Heart right ventricle (tissue), 16 donors: ENCODE measurements at regions not wholly inside any gene's neighbourhood (a gene's known extent, or its start where the extent isn't known, plus 50 kb on each side); places are given as distances from the start of the nearest gene placed in this dataset.

ENCODE experiments used
- ATAC-seq, 8 donors: fragments of 200-7000 bp; cut with Tn5 transposase; one replicate each; pipeline ENCODE4 v1.9.1; 2020; ENCODE audit warnings: mild to moderate bottlenecking in 8 of 8, moderate library complexity in 8 of 8, moderate number of reproducible peaks in 1 of 8
- DNase-seq, 2 donors: peaks; one replicate each; pipeline ENCODE4 v3.0.0-alpha.2; 2020
- H3K27ac ChIP-seq, 10 donors: fragments of 200-600 bp; sonication (generic) in 2 of 10; one replicate each; pipeline versions ENCODE4 v1.5.0 to v1.8.0; 2020 to 2022; ENCODE audit warnings: mild to moderate bottlenecking in 3 of 10
- H3K27me3 ChIP-seq, 7 donors: fragments of 200-600 bp; one replicate each; pipeline ENCODE4 v1.8.0; 2021 to 2022; ENCODE audit warnings: mild to moderate bottlenecking in 2 of 7
- H3K36me3 ChIP-seq, 9 donors: fragments of 200-600 bp; sonication (generic) in 1 of 9; one replicate each; pipeline versions ENCODE4 v1.5.0 to v1.8.0; 2020 to 2022; ENCODE audit warnings: mild to moderate bottlenecking in 2 of 9
- H3K4me1 ChIP-seq, 9 donors: fragments of 200-600 bp; sonication (generic) in 1 of 9; one replicate each; pipeline versions ENCODE4 v1.5.0 to v1.8.0; 2020 to 2022; ENCODE audit warnings: mild to moderate bottlenecking in 4 of 9
- H3K4me3 ChIP-seq, 10 donors: fragments of 200-600 bp; sonication (generic) in 2 of 10; one replicate each; pipeline versions ENCODE4 v1.5.0 to v1.8.0; 2020 to 2022; ENCODE audit warnings: mild to moderate bottlenecking in 7 of 10, moderate library complexity in 2 of 10
- H3K9me3 ChIP-seq, 11 donors: fragments of 200-600 bp in 10 of 11; sonication (generic) in 2 of 11; one replicate each; pipeline versions ENCODE4 v1.5.0 to v1.8.0; 2013 to 2022; ENCODE audit warnings: mild to moderate bottlenecking in 2 of 11, control low read depth in 1 of 11, moderate library complexity in 1 of 11
- WGBS, 2 donors: extraction: QIAGEN DNeasy Blood & Tissue Kit; methylation state at CpG; one replicate each; pipeline ENCODE4 v1.1.7; 2013; ENCODE audit warnings: inconsistent platforms in 1 of 2; 5-methylcytosine and 5-hydroxymethylcytosine counted together
- intact Hi-C, 10 donors: fragments of 100-400 bp; cut with DNase I; formaldehyde crosslinking; loops; one replicate each; pipeline versions ENCODE4 v1.11.1 to v1.14.2; 2022
- TF ChIP-seq, protein P1 (sequence below), 9 donors: fragments of 200-600 bp; sonication (generic) in 2 of 9; IDR thresholded peaks; one replicate each; pipeline versions ENCODE4 v1.5.0 to v1.8.0; 2021 to 2022; ENCODE audit warnings: antibody characterized with exemption in 9 of 9, mild to moderate bottlenecking in 5 of 9, moderate library complexity in 1 of 9
- donor health status: Arrhythmogenic right ventricular cardiomyopathy.
- donor health status: ischemic (EF 13 %, LVEDD 7.1; RV severe dilation, severe dysfunction).
- donor health status: healthy with polysubstance abuse.
- donor health status: DM: no; HTN: yes; CAD: no.
- donor health status: DM: no; HTN: no; CAD: no.
- donor health status: ischemic (EF 25% LVEDD 6.9; RV normal size, moderate dysfunction).
- donor health status: ischemic (EF 25% LVEDD 5.7; RV mildly dilated, moderate dysfunction).
- donor health status: healthy.
- donor health status: DM: yes; HTN: yes; CAD: no.
- donor health status: Ischemic cardiomyopathy.
- donor health status: ischemic (EF 35%, LVEDD 5.7; RV mildly dilated, moderate dysfunction).
- donor health status: nonischemic (EF 11% LVEDD 7.7; RV severe dilation, severe dysfunction).
- donor health status: DM: yes; HTN: yes; CAD: no.
- donor health status: PGD.
- donor health status: ischemic (EF 29% LVEDD 5.4; RV normal size, mild dysfunction).
- donor health status: nonischemic (EF 23%, LVEDD 6.1; RV moderate dilation, normal function).

DNA sequence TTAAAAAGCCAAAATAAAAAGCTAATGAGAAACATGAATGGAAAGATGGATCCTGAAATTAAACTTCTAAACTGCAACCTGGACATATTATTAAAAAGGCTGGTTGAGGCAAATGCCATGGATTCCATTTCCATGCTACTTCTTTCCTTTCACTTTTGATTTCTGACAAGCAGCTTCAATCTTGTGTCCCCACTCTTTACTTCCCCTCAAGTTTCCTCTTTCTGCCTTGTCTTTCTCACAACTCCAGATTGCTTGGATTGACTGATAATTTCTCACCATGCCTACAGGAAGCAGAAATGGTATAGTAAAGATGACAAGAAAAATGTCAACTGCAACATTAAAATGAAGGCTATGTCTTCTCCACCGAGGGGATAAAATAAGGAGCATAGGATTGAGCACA, 1136.7 kb downstream of the TUSC7 start:
- 56 to 77% methylated on average over 1 of the region's 1 CpG for WGBS, 2 donors
- no peak for DNase-seq
- TF ChIP-seq, protein P1, sequence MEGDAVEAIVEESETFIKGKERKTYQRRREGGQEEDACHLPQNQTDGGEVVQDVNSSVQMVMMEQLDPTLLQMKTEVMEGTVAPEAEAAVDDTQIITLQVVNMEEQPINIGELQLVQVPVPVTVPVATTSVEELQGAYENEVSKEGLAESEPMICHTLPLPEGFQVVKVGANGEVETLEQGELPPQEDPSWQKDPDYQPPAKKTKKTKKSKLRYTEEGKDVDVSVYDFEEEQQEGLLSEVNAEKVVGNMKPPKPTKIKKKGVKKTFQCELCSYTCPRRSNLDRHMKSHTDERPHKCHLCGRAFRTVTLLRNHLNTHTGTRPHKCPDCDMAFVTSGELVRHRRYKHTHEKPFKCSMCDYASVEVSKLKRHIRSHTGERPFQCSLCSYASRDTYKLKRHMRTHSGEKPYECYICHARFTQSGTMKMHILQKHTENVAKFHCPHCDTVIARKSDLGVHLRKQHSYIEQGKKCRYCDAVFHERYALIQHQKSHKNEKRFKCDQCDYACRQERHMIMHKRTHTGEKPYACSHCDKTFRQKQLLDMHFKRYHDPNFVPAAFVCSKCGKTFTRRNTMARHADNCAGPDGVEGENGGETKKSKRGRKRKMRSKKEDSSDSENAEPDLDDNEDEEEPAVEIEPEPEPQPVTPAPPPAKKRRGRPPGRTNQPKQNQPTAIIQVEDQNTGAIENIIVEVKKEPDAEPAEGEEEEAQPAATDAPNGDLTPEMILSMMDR (IDR thresholded peaks at IDR 0.05) = no peak
- Histone ChIP-seq H3K27ac (no peak overlapping the region), H3K4me3 (no peak overlapping the region), H3K27me3 (no peaks in the 10 kb centered on the region), H3K36me3 (no peaks in the 10 kb centered on the region), H3K4me1 (no peaks in the 10 kb centered on the region), H3K9me3 (peaks cover 0 to 2% (median 0%) of the 10 kb centered on the region in 11 donors)
- no peak for ATAC-seq
- intact Hi-C loops = no loop called here

DNA sequence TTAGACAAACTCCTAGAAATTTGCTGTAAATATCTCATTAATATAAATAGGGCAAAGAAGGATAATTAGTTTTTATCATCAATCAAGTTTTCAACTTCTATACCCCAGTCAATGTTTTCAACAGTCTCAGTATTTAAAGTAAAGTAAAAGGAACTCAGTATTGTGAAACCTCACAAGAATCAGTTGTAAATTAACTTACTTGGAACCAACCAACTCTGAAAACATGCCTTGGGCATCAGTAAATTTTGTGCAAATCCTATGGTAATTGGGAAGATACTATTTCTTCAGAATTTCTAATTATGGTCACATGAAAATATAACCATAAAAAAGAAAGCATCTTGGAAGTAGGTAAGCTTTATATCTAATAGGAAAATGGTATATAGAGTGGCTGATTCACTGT, 1139.0 kb downstream of the TUSC7 start:
- peaks cover 0 to 2% (median 0%) of the 10 kb centered on the region in 11 donors for H3K9me3 ChIP-seq
- DNase-seq (no peak), ATAC-seq (no peak)
- no peak overlapping the region for H3K27ac ChIP-seq
- H3K27me3 ChIP-seq = no peaks in the 10 kb centered on the region
- intact Hi-C loops = no loop called here
- TF ChIP-seq, protein P1 (IDR thresholded peaks at IDR 0.05) = no peak
- H3K36me3 ChIP-seq = no peaks in the 10 kb centered on the region
- H3K4me3 ChIP-seq = no peak overlapping the region
- no peaks in the 10 kb centered on the region for H3K4me1 ChIP-seq

DNA sequence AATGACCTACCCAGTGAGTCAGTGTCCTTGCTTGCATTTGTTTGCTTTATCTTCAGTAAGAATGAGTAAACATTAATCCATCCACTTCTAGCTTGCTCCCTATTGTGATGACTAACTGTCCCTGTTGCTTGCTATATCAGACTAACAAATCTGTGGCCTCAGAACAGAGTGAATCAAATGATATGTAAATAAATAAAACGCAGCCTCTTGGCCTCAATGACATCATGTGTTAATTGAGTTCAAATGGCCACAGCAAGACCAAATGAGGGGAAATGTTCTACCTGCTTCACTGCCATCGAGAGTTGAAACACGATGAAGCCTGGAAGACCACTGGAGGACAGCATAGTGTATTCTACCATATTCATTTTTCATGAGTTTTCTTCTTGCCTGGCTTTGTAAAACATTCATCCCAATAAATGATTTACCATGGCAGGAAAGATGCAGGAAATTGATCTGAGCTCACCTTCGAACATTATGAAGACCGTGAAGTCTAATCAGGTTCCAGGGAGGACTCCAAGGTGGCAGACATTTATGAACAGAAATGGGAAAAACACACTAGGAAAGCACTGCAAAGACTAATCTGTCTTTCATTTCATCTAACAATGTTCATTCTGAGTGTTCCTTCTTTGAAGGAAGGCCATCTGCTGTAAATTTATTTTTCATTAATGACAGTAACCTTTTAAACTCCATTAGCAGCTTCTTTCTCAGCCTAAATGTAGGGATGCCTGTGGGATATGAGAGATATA, 1144.5 kb downstream of the TUSC7 start:
- H3K4me1 ChIP-seq = no peaks in the 10 kb centered on the region
- TF ChIP-seq, protein P1 (IDR thresholded peaks at IDR 0.05) = no peak
- DNase-seq = no peak
- H3K4me3 ChIP-seq = no peak overlapping the region
- H3K27ac ChIP-seq = no peak overlapping the region
- no peak for ATAC-seq
- H3K27me3 ChIP-seq = no peaks in the 10 kb centered on the region
- WGBS, 2 donors = 81 to 82% methylated on average over 5 of the region's 5 CpGs
- no peaks in the 10 kb centered on the region for H3K9me3 ChIP-seq
- H3K36me3 ChIP-seq = no peaks in the 10 kb centered on the region
- intact Hi-C loops = no loop called here

DNA sequence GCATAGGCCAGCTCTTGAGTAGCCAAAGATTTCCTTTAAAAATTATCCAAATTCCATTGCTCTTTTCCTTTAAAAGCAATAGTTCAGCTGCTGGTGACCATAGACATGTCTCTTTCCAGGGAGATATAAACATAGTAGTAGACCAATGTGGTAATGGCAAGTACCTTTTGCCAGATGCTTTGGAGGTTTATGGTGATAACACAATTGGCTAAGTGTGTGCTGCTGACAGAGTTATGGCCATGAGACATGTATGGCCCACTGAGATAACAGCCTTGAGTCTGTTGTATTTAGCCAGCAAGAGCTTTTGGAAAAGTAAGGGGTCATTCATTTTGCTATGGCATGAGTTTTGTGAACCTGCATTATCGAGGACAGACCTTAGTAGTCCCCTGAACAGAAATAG, 1146.8 kb downstream of the TUSC7 start:
- no peaks in the 10 kb centered on the region for H3K4me1 ChIP-seq
- H3K4me3 ChIP-seq = no peak overlapping the region
- 78 to 79% methylated on average over 1 of the region's 1 CpG for WGBS, 2 donors
- TF ChIP-seq, protein P1 (IDR thresholded peaks at IDR 0.05) = no peak
- DNase-seq (no peak), ATAC-seq (no peak)
- H3K27me3 ChIP-seq = no peaks in the 10 kb centered on the region
- intact Hi-C loops = no loop called here
- no peak overlapping the region for H3K27ac ChIP-seq
- no peaks in the 10 kb centered on the region for H3K36me3 ChIP-seq
- no peaks in the 10 kb centered on the region for H3K9me3 ChIP-seq
